ENCODE measurements at regions not wholly inside any gene's neighbourhood (a gene's known extent, or its start where the extent isn't known, plus 50 kb on each side); places are given as distances from the start of the nearest gene placed in this dataset.

- no peak for TF ChIP-seq CTCF (conservative IDR thresholded peaks at IDR 0.05)
- TF ChIP-seq ZFX (IDR thresholded peaks at IDR 0.05), result no peak
Observed at GRCh38 chr16:86127366-86127765, 228.4 kb downstream of the IRF8 start.

Data from C4-2B (cell line).